ENCODE measurements at regions not wholly inside any gene's neighbourhood (a gene's known extent, or its start where the extent isn't known, plus 50 kb on each side); places are given as distances from the start of the nearest gene placed in this dataset.

DNA sequence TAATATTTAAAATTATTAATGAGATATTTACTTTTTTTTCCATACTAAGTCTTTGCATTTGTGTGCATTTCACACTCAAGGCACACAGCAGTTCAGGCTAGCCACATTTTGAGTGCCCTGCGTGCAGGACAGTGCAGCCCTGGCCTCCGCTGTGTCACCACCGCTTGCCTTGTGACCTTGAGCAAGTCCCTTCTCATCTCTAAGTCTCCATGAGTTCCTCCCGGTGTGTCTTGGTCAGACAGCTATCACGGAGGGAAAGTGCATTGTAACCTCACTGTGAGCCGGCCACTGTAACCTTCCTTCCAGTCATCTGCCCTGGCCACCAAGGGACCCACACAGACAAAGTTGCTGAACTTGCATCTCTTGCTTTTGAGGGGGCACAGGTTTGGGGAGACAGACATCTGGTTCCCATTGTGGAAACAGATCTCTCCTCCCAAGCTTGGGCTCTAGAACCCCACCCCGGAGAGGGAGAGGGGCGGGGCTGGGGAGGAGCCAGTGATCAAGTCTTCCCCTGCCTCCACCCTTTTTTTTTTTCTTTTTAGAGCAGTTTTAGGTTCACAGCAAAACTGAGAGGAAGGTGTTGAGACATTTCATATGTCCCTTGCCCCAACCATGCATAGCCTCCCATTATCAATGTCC is 96.8 kb downstream of the C9orf50 start:
- H3K4me3 Mint-ChIP-seq (ENCODE audit: unreplicated experiment), result no peak overlapping the region
- no peaks in the 10 kb centered on the region for H3K27me3 Mint-ChIP-seq (ENCODE audit: low read depth)
- H3K36me3 Mint-ChIP-seq (ENCODE audit: low read depth), result peaks cover 3% of the 10 kb centered on the region
- no peak overlapping the region for H3K27ac Mint-ChIP-seq (ENCODE audit: unreplicated experiment)
- no peak for TF ChIP-seq CTCF (IDR thresholded peaks at IDR 0.05)
- H3K9me3 Mint-ChIP-seq (ENCODE audit: low read depth), result peaks cover 5% of the 10 kb centered on the region
- peaks cover 7% of the 10 kb centered on the region for H3K4me1 Mint-ChIP-seq (ENCODE audit: low read depth)
- DNase-seq (ENCODE audit: low spot score), result no peak

GRCh38 chr9:129522351-129522750 is 98.5 kb downstream of the C9orf50 start:
- Mint-ChIP-seq H3K27ac (ENCODE audit: unreplicated experiment) (no peak overlapping the region), H3K36me3 (ENCODE audit: low read depth) (peaks cover 3% of the 10 kb centered on the region), H3K9me3 (ENCODE audit: low read depth) (peaks cover 5% of the 10 kb centered on the region), H3K4me1 (ENCODE audit: low read depth) (peaks cover 7% of the 10 kb centered on the region), H3K4me3 (ENCODE audit: unreplicated experiment) (no peak overlapping the region), H3K27me3 (ENCODE audit: low read depth) (no peaks in the 10 kb centered on the region)
- TF ChIP-seq CTCF (IDR thresholded peaks at IDR 0.05), result no peak
- no peak for DNase-seq (ENCODE audit: low spot score)

DNA sequence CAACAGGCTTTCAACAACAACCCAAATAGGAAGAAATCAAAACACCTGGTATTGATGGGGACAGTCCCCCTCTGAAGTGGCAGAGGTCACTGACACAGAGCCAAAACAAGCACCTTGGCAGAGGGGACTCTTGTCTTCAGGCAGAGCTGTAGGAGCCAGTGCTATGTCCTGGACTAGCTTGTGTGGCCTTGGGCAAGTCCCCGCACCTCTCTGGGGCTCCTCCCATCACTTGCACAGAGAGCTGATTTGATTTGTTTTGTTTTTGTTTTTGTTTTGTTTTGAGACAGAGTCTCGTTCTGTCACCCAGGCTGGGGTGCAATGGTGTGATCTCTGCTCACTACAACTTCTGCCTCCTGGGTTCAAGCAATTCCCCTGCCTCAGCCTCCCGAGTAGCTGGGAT is 100.8 kb downstream of the C9orf50 start:
- no peak for DNase-seq (ENCODE audit: low spot score)
- H3K4me3 Mint-ChIP-seq (ENCODE audit: unreplicated experiment), result no peak overlapping the region
- peaks cover 5% of the 10 kb centered on the region for H3K9me3 Mint-ChIP-seq (ENCODE audit: low read depth)
- H3K27me3 Mint-ChIP-seq (ENCODE audit: low read depth), result no peaks in the 10 kb centered on the region
- peaks cover 2% of the 10 kb centered on the region for H3K36me3 Mint-ChIP-seq (ENCODE audit: low read depth)
- peaks cover 6% of the 10 kb centered on the region for H3K4me1 Mint-ChIP-seq (ENCODE audit: low read depth)
- no peak for TF ChIP-seq CTCF (IDR thresholded peaks at IDR 0.05)
- no peak overlapping the region for H3K27ac Mint-ChIP-seq (ENCODE audit: unreplicated experiment)

- no peak for DNase-seq (ENCODE audit: low spot score)
- no peaks in the 10 kb centered on the region for H3K4me1 Mint-ChIP-seq (ENCODE audit: low read depth)
- no peaks in the 10 kb centered on the region for H3K27me3 Mint-ChIP-seq (ENCODE audit: low read depth)
- H3K36me3 Mint-ChIP-seq (ENCODE audit: low read depth), result peaks cover 6% of the 10 kb centered on the region
- H3K27ac Mint-ChIP-seq (ENCODE audit: unreplicated experiment), result no peak overlapping the region
- TF ChIP-seq CTCF (IDR thresholded peaks at IDR 0.05), result no peak
- no peak overlapping the region for H3K4me3 Mint-ChIP-seq (ENCODE audit: unreplicated experiment)
- H3K9me3 Mint-ChIP-seq (ENCODE audit: low read depth), result peaks cover 12% of the 10 kb centered on the region
Observed at GRCh38 chr9:129518074-129518473, 102.8 kb downstream of the C9orf50 start.

DNA sequence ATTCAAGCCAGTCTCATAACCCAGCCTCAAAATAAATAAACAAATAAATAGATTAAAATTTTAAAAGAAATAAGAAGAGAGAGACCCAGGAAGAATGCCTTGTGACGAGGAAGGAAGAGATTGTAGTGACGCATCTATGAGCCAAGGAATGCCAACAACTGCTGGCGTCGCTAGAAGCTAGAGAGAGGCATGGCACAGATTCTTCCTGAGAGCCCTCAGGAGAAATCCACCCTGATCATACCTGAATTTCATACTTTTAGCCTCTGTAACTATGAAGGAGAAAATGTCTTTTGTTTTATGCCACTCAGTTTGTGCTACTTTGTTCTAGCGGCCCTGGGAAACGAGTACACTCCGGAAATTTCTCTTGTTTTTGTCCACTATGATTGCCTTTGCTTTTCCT is 103.9 kb downstream of the C9orf50 start:
- no peaks in the 10 kb centered on the region for H3K27me3 Mint-ChIP-seq (ENCODE audit: low read depth)
- TF ChIP-seq CTCF (IDR thresholded peaks at IDR 0.05), result no peak
- H3K4me1 Mint-ChIP-seq (ENCODE audit: low read depth), result no peaks in the 10 kb centered on the region
- no peak overlapping the region for H3K27ac Mint-ChIP-seq (ENCODE audit: unreplicated experiment)
- H3K4me3 Mint-ChIP-seq (ENCODE audit: unreplicated experiment), result no peak overlapping the region
- peaks cover 8% of the 10 kb centered on the region for H3K36me3 Mint-ChIP-seq (ENCODE audit: low read depth)
- H3K9me3 Mint-ChIP-seq (ENCODE audit: low read depth), result peaks cover 19% of the 10 kb centered on the region
- DNase-seq (ENCODE audit: low spot score), result no peak

Measured in chondrocyte (in vitro differentiated cells).